Testis (tissue), 2 donors: ENCODE measurements at regions not wholly inside any gene's neighbourhood (a gene's known extent, or its start where the extent isn't known, plus 50 kb on each side); places are given as distances from the start of the nearest gene placed in this dataset.

Experiments used
- DNase-seq: peaks from one replicate; pipeline ENCODE4 v3.0.0-alpha.2; 2019
- H3K27ac ChIP-seq, 2 donors: fragments of 200-600 bp; sonication (generic); one replicate each; pipeline ENCODE4 v1.5.1; 2019
- H3K27me3 ChIP-seq: fragments of 200-600 bp; sonication (generic); one replicate; pipeline ENCODE4 v1.5.1; 2019
- H3K36me3 ChIP-seq: fragments of 200-600 bp; sonication (generic); one replicate; pipeline ENCODE4 v1.5.1; 2017; ENCODE audit warnings: low read depth; ENCODE audit errors: missing control alignments
- H3K4me1 ChIP-seq: fragments of 200-600 bp; sonication (generic); one replicate; pipeline ENCODE4 v1.5.1; 2019
- H3K4me3 ChIP-seq, 2 donors: fragments of 200-600 bp; sonication (generic); one replicate each; pipeline ENCODE4 v1.5.1; 2017 to 2019
- H3K9me3 ChIP-seq: fragments of 200-600 bp; sonication (generic); one replicate; pipeline ENCODE4 v1.5.1; 2017
- CTCF ChIP-seq, 3 experiments: fragments of 450-650 bp in 2 of 3; fragments of 200-600 bp in 1 of 3; sonication (generic) in 1 of 3; IDR thresholded peaks; one replicate each; pipeline ENCODE4 v1.5.1; 2016 to 2019; ENCODE audit warnings: antibody characterized with exemption in 3 of 3, mild to moderate bottlenecking in 2 of 3, moderate library complexity in 1 of 3
- POLR2A ChIP-seq: fragments of 450-650 bp; IDR thresholded peaks from one replicate; pipeline ENCODE4 v1.6.1; 2017; ENCODE audit warnings: antibody characterized with exemption, mild to moderate bottlenecking, moderate library complexity
- WGBS, 2 donors: methylation state at CpG; one replicate each; pipeline ENCODE4 v1.1.5; 2018; 5-methylcytosine and 5-hydroxymethylcytosine counted together
- intact Hi-C: fragments of 100-400 bp; cut with DNase I; formaldehyde crosslinking; loops from one replicate; pipeline ENCODE4 v1.15.1; 2023; ENCODE audit warnings: low total_unique reads

- Histone ChIP-seq H3K4me1 (peaks cover 4% of the 10 kb centered on the region), H3K4me3 (no peak overlapping the region), H3K27ac (no peak overlapping the region), H3K9me3 (no peaks in the 10 kb centered on the region), H3K36me3 (no peaks in the 10 kb centered on the region), H3K27me3 (no peaks in the 10 kb centered on the region)
- intact Hi-C loops: no loop called here
- no peak for DNase-seq
- TF ChIP-seq CTCF (IDR thresholded peaks at IDR 0.05): no peak
- TF ChIP-seq POLR2A: no peak
- 79 to 86% methylated on average over 4 of the region's 4 CpGs for WGBS, 2 donors
These were observed 192.8 kb upstream of the EEA1 start for GRCh38 chr12:93121729-93122488.

- no peaks in the 10 kb centered on the region for H3K9me3 ChIP-seq
- intact Hi-C loops: no loop called here
- WGBS, 2 donors: 73 to 75% methylated on average over 5 of the region's 5 CpGs
- no peak overlapping the region for H3K4me3 ChIP-seq
- H3K27ac ChIP-seq: no peak overlapping the region
- H3K4me1 ChIP-seq: peaks cover 4% of the 10 kb centered on the region
- no peaks in the 10 kb centered on the region for H3K27me3 ChIP-seq
- TF ChIP-seq CTCF (IDR thresholded peaks at IDR 0.05) (no peak), POLR2A (no peak)
- DNase-seq: no peak
- H3K36me3 ChIP-seq: no peaks in the 10 kb centered on the region
These were observed 193.5 kb upstream of the EEA1 start for GRCh38 chr12:93122569-93123091.

GRCh38 chr12:93125126-93125525 lies 196.0 kb upstream of the EEA1 start:
- intact Hi-C loops: no loop called here
- Histone ChIP-seq H3K4me1 (peaks cover 4% of the 10 kb centered on the region), H3K4me3 (no peak overlapping the region), H3K27ac (no peak overlapping the region), H3K36me3 (no peaks in the 10 kb centered on the region), H3K27me3 (no peaks in the 10 kb centered on the region), H3K9me3 (no peaks in the 10 kb centered on the region)
- no peak for TF ChIP-seq POLR2A
- TF ChIP-seq CTCF (IDR thresholded peaks at IDR 0.05): no peak
- WGBS, 2 donors: 88 to 100% methylated on average over 1 of the region's 1 CpG
- DNase-seq: no peak

- Histone ChIP-seq H3K4me1 (peaks cover 4% of the 10 kb centered on the region), H3K9me3 (no peaks in the 10 kb centered on the region), H3K27me3 (no peaks in the 10 kb centered on the region), H3K36me3 (no peaks in the 10 kb centered on the region), H3K27ac (no peak overlapping the region), H3K4me3 (no peak overlapping the region)
- TF ChIP-seq CTCF (IDR thresholded peaks at IDR 0.05) (no peak), POLR2A (no peak)
- no peak for DNase-seq
- WGBS, 2 donors: 85 to 86% methylated on average over 2 of the region's 2 CpGs
- intact Hi-C loops: no loop called here
These were observed 197.0 kb upstream of the EEA1 start for GRCh38 chr12:93126069-93126474.

GRCh38 chr12:93127107-93127560 lies 198.0 kb upstream of the EEA1 start:
- H3K9me3 ChIP-seq: no peaks in the 10 kb centered on the region
- intact Hi-C loops: no loop called here
- H3K4me3 ChIP-seq: no peak overlapping the region
- WGBS, 2 donors: 33 to 60% methylated on average over 7 of the region's 7 CpGs
- no peak for TF ChIP-seq POLR2A
- TF ChIP-seq CTCF (IDR thresholded peaks at IDR 0.05): no peak
- DNase-seq: no peak
- no peaks in the 10 kb centered on the region for H3K36me3 ChIP-seq
- no peaks in the 10 kb centered on the region for H3K27me3 ChIP-seq
- H3K27ac ChIP-seq: peak overlapping the region in 1 of 2 donors; percentile 37
- H3K4me1 ChIP-seq: peaks cover 4% of the 10 kb centered on the region
